Liver (tissue), 7 donors: ENCODE measurements at regions not wholly inside any gene's neighbourhood (a gene's known extent, or its start where the extent isn't known, plus 50 kb on each side); places are given as distances from the start of the nearest gene placed in this dataset.
A peak's percentile ranks its signal among the peaks of the same experiment; 100 is the strongest.

Experiments
- DNase-seq: peaks from one replicate; pipeline ENCODE4 v3.0.0-alpha.2; 2017; ENCODE audit warnings: low spot score
- H3K27ac ChIP-seq, 2 donors: one replicate each; pipeline ENCODE4 v1.7.0; 2013; ENCODE audit warnings: inconsistent platforms in 2 of 2, low read length in 2 of 2, control low read depth in 1 of 2, low read depth in 1 of 2, mild to moderate bottlenecking in 1 of 2
- H3K27me3 ChIP-seq, 4 donors: one replicate each; pipeline versions ENCODE4 v1.6.1 to v1.7.0; 2013; ENCODE audit warnings: low read length in 3 of 4, inconsistent platforms in 1 of 4, mild to moderate bottlenecking in 1 of 4, moderate library complexity in 1 of 4; ENCODE audit not compliant: control insufficient read depth in 4 of 4, insufficient read depth in 4 of 4
- H3K36me3 ChIP-seq, 4 donors: one replicate each; pipeline versions ENCODE4 v1.6.1 to v1.7.0; 2013; ENCODE audit warnings: low read length in 3 of 4, mild to moderate bottlenecking in 3 of 4, low read depth in 1 of 4, moderate library complexity in 1 of 4; ENCODE audit not compliant: control insufficient read depth in 4 of 4, insufficient read depth in 3 of 4
- H3K4me1 ChIP-seq, 4 donors: one replicate each; pipeline versions ENCODE4 v1.6.1 to v1.7.0; 2013; ENCODE audit warnings: low read length in 3 of 4, mild to moderate bottlenecking in 3 of 4, moderate library complexity in 1 of 4; ENCODE audit not compliant: control insufficient read depth in 4 of 4, insufficient read depth in 4 of 4
- H3K4me3 ChIP-seq, 3 donors: one replicate each; pipeline versions ENCODE4 v1.6.1 to v1.7.0; 2013; ENCODE audit warnings: low read length in 3 of 3, control low read depth in 1 of 3, low read depth in 1 of 3, mild to moderate bottlenecking in 1 of 3
- H3K9ac ChIP-seq, 2 donors: one replicate each; pipeline ENCODE4 v1.7.0; 2013; ENCODE audit warnings: low read length in 2 of 2, mild to moderate bottlenecking in 2 of 2, moderate library complexity in 2 of 2, control low read depth in 1 of 2, low read depth in 1 of 2
- H3K9me3 ChIP-seq, 4 donors: one replicate each; pipeline versions ENCODE4 v1.6.1 to v1.7.0; 2013; ENCODE audit warnings: low read length in 3 of 4; ENCODE audit not compliant: control insufficient read depth in 4 of 4
- GABPA ChIP-seq, 2 donors: IDR thresholded peaks in 1 of 2; conservative IDR thresholded peaks in 1 of 2; 2 replicates each; pipeline ENCODE4 v1.6.1; 2016; ENCODE audit warnings: antibody characterized with exemption in 2 of 2, mild to moderate bottlenecking in 1 of 2, moderate library complexity in 1 of 2
- HNF4A ChIP-seq, 2 donors: conservative IDR thresholded peaks; 2 replicates each; pipeline ENCODE4 v1.6.1; 2016; ENCODE audit warnings: antibody characterized with exemption in 2 of 2, mild to moderate bottlenecking in 2 of 2
- HNF4G ChIP-seq: IDR thresholded peaks from 2 replicates; pipeline ENCODE4 v1.6.1; 2016; ENCODE audit warnings: antibody characterized with exemption
- JUND ChIP-seq, 2 donors: IDR thresholded peaks; 2 replicates each; pipeline ENCODE4 v1.6.1; 2016; ENCODE audit warnings: antibody characterized with exemption in 2 of 2
- NR2F2 ChIP-seq: IDR thresholded peaks from 2 replicates; pipeline ENCODE4 v1.6.1; 2016; ENCODE audit warnings: antibody characterized with exemption
- RAD21 ChIP-seq, 2 donors: IDR thresholded peaks; 2 replicates each; pipeline ENCODE4 v1.6.1; 2016; ENCODE audit warnings: antibody characterized with exemption in 2 of 2, mild to moderate bottlenecking in 2 of 2
- RXRA ChIP-seq, 2 donors: IDR thresholded peaks; 2 replicates each; pipeline ENCODE4 v1.6.1; 2017 to 2018; ENCODE audit warnings: antibody characterized with exemption in 2 of 2, mild to moderate bottlenecking in 1 of 2
- TAF1 ChIP-seq: conservative IDR thresholded peaks from 2 replicates; pipeline ENCODE4 v1.6.1; 2016; ENCODE audit warnings: antibody characterized with exemption, mild to moderate bottlenecking
- YY1 ChIP-seq: IDR thresholded peaks from 2 replicates; pipeline ENCODE4 v1.6.1; 2016; ENCODE audit warnings: antibody characterized with exemption, mild to moderate bottlenecking
- WGBS: extraction: QIAGEN DNeasy Blood & Tissue Kit; methylation state at CpG from one replicate; pipeline ENCODE4 v1.1.7; 2013; 5-methylcytosine and 5-hydroxymethylcytosine counted together
- TF ChIP-seq, protein P1 (sequence below): IDR thresholded peaks from 2 replicates; pipeline ENCODE4 v1.6.1; 2016; ENCODE audit warnings: antibody characterized with exemption, mild to moderate bottlenecking
- donor health status: healthy.
- donor health status: healthy.
- donor health status: healthy.
- donor health status: healthy.

DNA sequence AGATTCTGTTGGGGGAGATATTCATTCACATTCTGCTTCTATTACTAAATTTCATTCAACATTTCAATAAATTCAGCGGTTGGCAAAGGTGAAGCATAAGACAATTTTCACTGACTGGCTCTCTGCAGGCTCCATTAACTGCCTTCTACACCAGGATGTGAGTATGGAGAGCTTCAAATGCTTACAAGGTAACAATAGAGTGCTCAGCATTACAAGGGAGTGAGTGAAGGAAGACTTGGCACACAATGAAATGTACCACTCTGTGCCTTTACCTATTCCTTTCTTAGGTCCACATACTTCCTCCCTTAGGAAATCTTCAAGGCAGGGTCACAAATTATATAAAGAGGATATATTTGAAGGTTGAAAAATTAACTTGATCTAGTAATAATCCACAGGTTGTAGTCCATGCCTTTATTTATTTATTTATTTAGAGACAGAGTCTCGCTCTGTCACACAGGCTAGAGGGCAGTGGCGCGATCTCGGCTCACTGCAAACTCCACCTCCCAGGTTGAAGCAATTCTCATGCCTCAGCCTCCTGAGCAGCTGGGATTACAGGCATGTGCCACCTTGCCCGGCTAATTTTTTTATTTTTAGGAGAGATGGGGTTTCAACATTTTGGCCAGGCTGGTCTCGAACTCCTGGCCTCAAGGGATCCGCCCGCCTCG is 76.6 kb upstream of the FAM169A start:
- no peak for DNase-seq
- H3K27me3 ChIP-seq = no peaks in the 10 kb centered on the region
- H3K9ac ChIP-seq = no peak overlapping the region
- TF ChIP-seq RAD21 (IDR thresholded peaks at IDR 0.05) (no peak), RXRA (IDR thresholded peaks at IDR 0.05) (no peak)
- TF ChIP-seq, protein P1, sequence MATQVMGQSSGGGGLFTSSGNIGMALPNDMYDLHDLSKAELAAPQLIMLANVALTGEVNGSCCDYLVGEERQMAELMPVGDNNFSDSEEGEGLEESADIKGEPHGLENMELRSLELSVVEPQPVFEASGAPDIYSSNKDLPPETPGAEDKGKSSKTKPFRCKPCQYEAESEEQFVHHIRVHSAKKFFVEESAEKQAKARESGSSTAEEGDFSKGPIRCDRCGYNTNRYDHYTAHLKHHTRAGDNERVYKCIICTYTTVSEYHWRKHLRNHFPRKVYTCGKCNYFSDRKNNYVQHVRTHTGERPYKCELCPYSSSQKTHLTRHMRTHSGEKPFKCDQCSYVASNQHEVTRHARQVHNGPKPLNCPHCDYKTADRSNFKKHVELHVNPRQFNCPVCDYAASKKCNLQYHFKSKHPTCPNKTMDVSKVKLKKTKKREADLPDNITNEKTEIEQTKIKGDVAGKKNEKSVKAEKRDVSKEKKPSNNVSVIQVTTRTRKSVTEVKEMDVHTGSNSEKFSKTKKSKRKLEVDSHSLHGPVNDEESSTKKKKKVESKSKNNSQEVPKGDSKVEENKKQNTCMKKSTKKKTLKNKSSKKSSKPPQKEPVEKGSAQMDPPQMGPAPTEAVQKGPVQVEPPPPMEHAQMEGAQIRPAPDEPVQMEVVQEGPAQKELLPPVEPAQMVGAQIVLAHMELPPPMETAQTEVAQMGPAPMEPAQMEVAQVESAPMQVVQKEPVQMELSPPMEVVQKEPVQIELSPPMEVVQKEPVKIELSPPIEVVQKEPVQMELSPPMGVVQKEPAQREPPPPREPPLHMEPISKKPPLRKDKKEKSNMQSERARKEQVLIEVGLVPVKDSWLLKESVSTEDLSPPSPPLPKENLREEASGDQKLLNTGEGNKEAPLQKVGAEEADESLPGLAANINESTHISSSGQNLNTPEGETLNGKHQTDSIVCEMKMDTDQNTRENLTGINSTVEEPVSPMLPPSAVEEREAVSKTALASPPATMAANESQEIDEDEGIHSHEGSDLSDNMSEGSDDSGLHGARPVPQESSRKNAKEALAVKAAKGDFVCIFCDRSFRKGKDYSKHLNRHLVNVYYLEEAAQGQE = no peak
- H3K27ac ChIP-seq = no peak overlapping the region
- 92% methylated on average over 10 of the region's 10 CpGs for WGBS
- no peaks in the 10 kb centered on the region for H3K9me3 ChIP-seq
- H3K4me3 ChIP-seq = no peak overlapping the region
- peaks cover 0 to 4% (median 0%) of the 10 kb centered on the region in 4 donors for H3K4me1 ChIP-seq
- H3K36me3 ChIP-seq = no peaks in the 10 kb centered on the region

DNA sequence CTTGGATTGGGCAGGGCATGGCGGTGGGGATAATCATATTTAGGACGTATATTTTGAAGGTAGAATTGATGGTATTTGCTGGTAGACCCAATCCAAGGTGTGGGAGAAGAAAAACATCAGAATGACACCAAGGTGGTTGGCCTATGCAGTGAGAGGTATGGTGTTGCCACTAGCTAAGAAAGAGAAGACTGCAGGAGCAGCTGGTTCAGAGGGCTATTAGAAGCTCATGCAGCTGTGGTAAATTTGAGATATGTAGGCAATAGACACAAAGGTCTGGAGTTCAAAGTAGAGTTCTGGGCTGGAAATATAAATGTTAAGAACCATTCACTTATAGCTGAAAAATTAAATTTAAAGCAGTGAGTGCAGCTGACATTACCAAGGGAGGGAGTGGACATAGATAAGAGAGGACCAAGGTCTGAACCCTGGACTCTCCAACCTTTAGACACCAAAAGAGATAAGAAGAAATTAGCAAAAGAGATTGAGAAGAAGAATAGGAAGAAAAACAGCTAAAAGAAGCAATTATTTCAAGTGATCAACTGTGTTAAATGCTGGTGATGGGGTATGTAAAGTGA is 74.7 kb upstream of the FAM169A start:
- TF ChIP-seq GABPA (IDR thresholded peaks at IDR 0.05 in 1 of 2, conservative IDR thresholded peaks at IDR 0.05 in 1 of 2) = no peak
- TF ChIP-seq, protein P1 = no peak
- TF ChIP-seq JUND (IDR thresholded peaks at IDR 0.05) = no peak
- peak; percentile 19 to 26 for TF ChIP-seq HNF4A (conservative IDR thresholded peaks at IDR 0.05)
- no peak for TF ChIP-seq TAF1
- no peak for TF ChIP-seq YY1
- no peak for TF ChIP-seq HNF4G
- no peak for TF ChIP-seq NR2F2
- no peak overlapping the region for H3K9ac ChIP-seq
- no peak overlapping the region for H3K27ac ChIP-seq
- no peaks in the 10 kb centered on the region for H3K27me3 ChIP-seq
- 94% methylated on average over 2 of the region's 2 CpGs for WGBS
- no peaks in the 10 kb centered on the region for H3K9me3 ChIP-seq
- no peak for DNase-seq
- H3K36me3 ChIP-seq = no peaks in the 10 kb centered on the region
- no peak overlapping the region for H3K4me3 ChIP-seq
- peaks cover 0 to 4% (median 0%) of the 10 kb centered on the region in 4 donors for H3K4me1 ChIP-seq
